ENCODE measurements at regions not wholly inside any gene's neighbourhood (a gene's known extent, or its start where the extent isn't known, plus 50 kb on each side); places are given as distances from the start of the nearest gene placed in this dataset.

GRCh38 chr17:36661047-36661666 lies 59.8 kb downstream of the MRM1 start:
- Histone ChIP-seq H3K4me1 (peaks cover 4% of the 10 kb centered on the region), H3K36me3 (no peaks in the 10 kb centered on the region), H3K4me2 (no peak overlapping the region), H3F3A (ENCODE audit: low read depth) (peaks cover 6% of the 10 kb centered on the region), H3K27ac (no peak overlapping the region), H3K27me3 (peaks cover 26% of the 10 kb centered on the region), H3K79me2 (ENCODE audit: low read depth) (no peaks in the 10 kb centered on the region), H4K20me1 (ENCODE audit: low read depth) (peaks cover 4% of the 10 kb centered on the region), H3K4me3 (no peak overlapping the region), H3K9me3 (ENCODE audit: low read depth) (no peaks in the 10 kb centered on the region), H2AFZ (replicated peaks) (no peak overlapping the region), H3K9ac (no peak overlapping the region)
- peak overlapping the region; percentile 47 for H3K4me3 Mint-ChIP-seq
- TF ChIP-seq EZH2phosphoT487 (IDR thresholded peaks at IDR 0.05) = no peak
- TF ChIP-seq, protein P1, sequence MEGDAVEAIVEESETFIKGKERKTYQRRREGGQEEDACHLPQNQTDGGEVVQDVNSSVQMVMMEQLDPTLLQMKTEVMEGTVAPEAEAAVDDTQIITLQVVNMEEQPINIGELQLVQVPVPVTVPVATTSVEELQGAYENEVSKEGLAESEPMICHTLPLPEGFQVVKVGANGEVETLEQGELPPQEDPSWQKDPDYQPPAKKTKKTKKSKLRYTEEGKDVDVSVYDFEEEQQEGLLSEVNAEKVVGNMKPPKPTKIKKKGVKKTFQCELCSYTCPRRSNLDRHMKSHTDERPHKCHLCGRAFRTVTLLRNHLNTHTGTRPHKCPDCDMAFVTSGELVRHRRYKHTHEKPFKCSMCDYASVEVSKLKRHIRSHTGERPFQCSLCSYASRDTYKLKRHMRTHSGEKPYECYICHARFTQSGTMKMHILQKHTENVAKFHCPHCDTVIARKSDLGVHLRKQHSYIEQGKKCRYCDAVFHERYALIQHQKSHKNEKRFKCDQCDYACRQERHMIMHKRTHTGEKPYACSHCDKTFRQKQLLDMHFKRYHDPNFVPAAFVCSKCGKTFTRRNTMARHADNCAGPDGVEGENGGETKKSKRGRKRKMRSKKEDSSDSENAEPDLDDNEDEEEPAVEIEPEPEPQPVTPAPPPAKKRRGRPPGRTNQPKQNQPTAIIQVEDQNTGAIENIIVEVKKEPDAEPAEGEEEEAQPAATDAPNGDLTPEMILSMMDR (IDR thresholded peaks at IDR 0.05) = no peak
- TF ChIP-seq EZH2 (IDR thresholded peaks at IDR 0.05) = no peak
- no peak for DNase-seq (ENCODE audit: low spot score)
- H3K27ac Mint-ChIP-seq = peak overlapping the region; percentile 7
- H3K9me3 Mint-ChIP-seq = no peaks in the 10 kb centered on the region
- peaks cover 45% of the 10 kb centered on the region for H3K4me1 Mint-ChIP-seq
- peaks cover 34% of the 10 kb centered on the region for H3K27me3 Mint-ChIP-seq (ENCODE audit: insufficient read depth, low read depth)
- no peaks in the 10 kb centered on the region for H3K36me3 Mint-ChIP-seq

GRCh38 chr17:36661688-36662087 lies 60.3 kb downstream of the MRM1 start:
- H3K27ac Mint-ChIP-seq = peak overlapping the region; percentile 7
- H3K4me1 Mint-ChIP-seq = peaks cover 46% of the 10 kb centered on the region
- peaks cover 20% of the 10 kb centered on the region for H3K27me3 ChIP-seq
- H3K36me3 ChIP-seq = no peaks in the 10 kb centered on the region
- no peaks in the 10 kb centered on the region for H3K36me3 Mint-ChIP-seq
- no peaks in the 10 kb centered on the region for H4K20me1 ChIP-seq (ENCODE audit: low read depth)
- no peak for DNase-seq (ENCODE audit: low spot score)
- H3K4me3 Mint-ChIP-seq = peak overlapping the region; percentile 47
- no peaks in the 10 kb centered on the region for H3K9me3 Mint-ChIP-seq
- H3K4me2 ChIP-seq = no peak overlapping the region
- H3F3A ChIP-seq (ENCODE audit: low read depth) = peaks cover 3% of the 10 kb centered on the region
- H3K9ac ChIP-seq = no peak overlapping the region
- no peaks in the 10 kb centered on the region for H3K79me2 ChIP-seq (ENCODE audit: low read depth)
- H3K4me1 ChIP-seq = peaks cover 4% of the 10 kb centered on the region
- TF ChIP-seq EZH2 (IDR thresholded peaks at IDR 0.05) (no peak), EZH2phosphoT487 (IDR thresholded peaks at IDR 0.05) (no peak)
- TF ChIP-seq, protein P1 (IDR thresholded peaks at IDR 0.05) = no peak
- H3K9me3 ChIP-seq (ENCODE audit: low read depth) = no peaks in the 10 kb centered on the region
- H3K4me3 ChIP-seq = no peak overlapping the region
- H2AFZ ChIP-seq (replicated peaks) = no peak overlapping the region
- no peak overlapping the region for H3K27ac ChIP-seq
- H3K27me3 Mint-ChIP-seq (ENCODE audit: insufficient read depth, low read depth) = peaks cover 32% of the 10 kb centered on the region

DNA sequence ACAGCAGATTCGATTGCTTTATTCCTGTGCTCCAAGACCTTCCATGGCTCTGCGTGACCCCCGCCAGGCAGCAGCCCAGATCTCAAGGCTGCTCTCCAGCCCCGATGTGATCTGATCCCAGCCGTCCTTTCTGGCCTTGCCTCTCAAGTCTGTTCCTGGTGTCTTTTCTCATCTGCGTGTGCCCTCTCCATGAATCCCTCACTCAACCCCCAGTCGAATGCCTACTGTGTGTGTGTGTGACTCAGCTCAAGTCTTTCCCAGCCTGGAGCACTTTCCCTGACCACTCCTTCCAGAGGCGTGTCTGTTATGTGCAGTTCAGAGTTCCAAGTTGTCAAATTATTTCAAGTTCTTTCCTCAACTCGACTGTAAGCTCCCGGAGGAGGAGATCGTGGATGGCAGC lies 64.0 kb downstream of the MRM1 start:
- TF ChIP-seq EZH2 (IDR thresholded peaks at IDR 0.05) (no peak), EZH2phosphoT487 (IDR thresholded peaks at IDR 0.05) (no peak)
- TF ChIP-seq, protein P1 (IDR thresholded peaks at IDR 0.05) = no peak
- no peak overlapping the region for H3K27ac Mint-ChIP-seq

More for the DNA sequence above, 64.0 kb downstream of the MRM1 start:
- Mint-ChIP-seq H3K9me3 (no peaks in the 10 kb centered on the region), H3K4me3 (no peak overlapping the region), H3K36me3 (no peaks in the 10 kb centered on the region), H3K27me3 (ENCODE audit: insufficient read depth, low read depth) (peaks cover 17% of the 10 kb centered on the region), H3K4me1 (peaks cover 28% of the 10 kb centered on the region)
- no peaks in the 10 kb centered on the region for H3F3A ChIP-seq (ENCODE audit: low read depth)
- no peak overlapping the region for H3K4me3 ChIP-seq
- H3K27ac ChIP-seq = no peak overlapping the region
- no peak overlapping the region for H3K9ac ChIP-seq
- H3K4me2 ChIP-seq = no peak overlapping the region
- no peaks in the 10 kb centered on the region for H3K27me3 ChIP-seq
- no peaks in the 10 kb centered on the region for H3K79me2 ChIP-seq (ENCODE audit: low read depth)
- H2AFZ ChIP-seq (replicated peaks) = no peak overlapping the region
- no peak for DNase-seq (ENCODE audit: low spot score)
- H3K9me3 ChIP-seq (ENCODE audit: low read depth) = no peaks in the 10 kb centered on the region
- no peaks in the 10 kb centered on the region for H3K4me1 ChIP-seq
- no peaks in the 10 kb centered on the region for H4K20me1 ChIP-seq (ENCODE audit: low read depth)
- H3K36me3 ChIP-seq = no peaks in the 10 kb centered on the region

Data from neural progenitor cell (in vitro differentiated cells).